B cell (primary cell): ENCODE measurements at regions not wholly inside any gene's neighbourhood (a gene's known extent, or its start where the extent isn't known, plus 50 kb on each side); places are given as distances from the start of the nearest gene placed in this dataset.

Source experiments
- EZH2 ChIP-seq: IDR thresholded peaks from 2 replicates; pipeline ENCODE4 v1.6.1; 2012; ENCODE audit warnings: borderline replicate concordance, low read depth, mild to moderate bottlenecking, moderate library complexity, low read length; ENCODE audit not compliant: insufficient read depth, poor library complexity, severe bottlenecking
- TF ChIP-seq, protein P1 (sequence below): fragments of 200-600 bp; IDR thresholded peaks from one replicate; pipeline ENCODE4 v1.8.0; 2022; ENCODE audit warnings: antibody characterized with exemption, mild to moderate bottlenecking

- TF ChIP-seq EZH2 = no peak
- TF ChIP-seq, protein P1, sequence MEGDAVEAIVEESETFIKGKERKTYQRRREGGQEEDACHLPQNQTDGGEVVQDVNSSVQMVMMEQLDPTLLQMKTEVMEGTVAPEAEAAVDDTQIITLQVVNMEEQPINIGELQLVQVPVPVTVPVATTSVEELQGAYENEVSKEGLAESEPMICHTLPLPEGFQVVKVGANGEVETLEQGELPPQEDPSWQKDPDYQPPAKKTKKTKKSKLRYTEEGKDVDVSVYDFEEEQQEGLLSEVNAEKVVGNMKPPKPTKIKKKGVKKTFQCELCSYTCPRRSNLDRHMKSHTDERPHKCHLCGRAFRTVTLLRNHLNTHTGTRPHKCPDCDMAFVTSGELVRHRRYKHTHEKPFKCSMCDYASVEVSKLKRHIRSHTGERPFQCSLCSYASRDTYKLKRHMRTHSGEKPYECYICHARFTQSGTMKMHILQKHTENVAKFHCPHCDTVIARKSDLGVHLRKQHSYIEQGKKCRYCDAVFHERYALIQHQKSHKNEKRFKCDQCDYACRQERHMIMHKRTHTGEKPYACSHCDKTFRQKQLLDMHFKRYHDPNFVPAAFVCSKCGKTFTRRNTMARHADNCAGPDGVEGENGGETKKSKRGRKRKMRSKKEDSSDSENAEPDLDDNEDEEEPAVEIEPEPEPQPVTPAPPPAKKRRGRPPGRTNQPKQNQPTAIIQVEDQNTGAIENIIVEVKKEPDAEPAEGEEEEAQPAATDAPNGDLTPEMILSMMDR = no peak
Observed at GRCh38 chr10:93147281-93147680, 73.6 kb downstream of the CYP26A1 start.
